ENCODE measurements at regions not wholly inside any gene's neighbourhood (a gene's known extent, or its start where the extent isn't known, plus 50 kb on each side); places are given as distances from the start of the nearest gene placed in this dataset.

- TF ChIP-seq CTCF (conservative IDR thresholded peaks at IDR 0.05; ENCODE audit: low read length) (no peak), EZH2phosphoT487 (IDR thresholded peaks at IDR 0.05; ENCODE audit: borderline replicate concordance, low read depth, low read length) (no peak)
Measured at GRCh38 chr3:80247766-80248165, 480.0 kb upstream of the ROBO1 start.
